Transverse colon (tissue), 4 donors: ENCODE measurements at regions not wholly inside any gene's neighbourhood (a gene's known extent, or its start where the extent isn't known, plus 50 kb on each side); places are given as distances from the start of the nearest gene placed in this dataset.

Experiments used
- POLR2A ChIP-seq: fragments of 450-650 bp; IDR thresholded peaks from one replicate; pipeline ENCODE4 v1.6.1; 2016; ENCODE audit warnings: antibody characterized with exemption, mild to moderate bottlenecking, moderate library complexity
- POLR2AphosphoS5 ChIP-seq, 3 donors: sonication (generic); formaldehyde crosslinking; IDR thresholded peaks; one replicate each; pipeline ENCODE4 v1.6.1; 2016; ENCODE audit warnings: antibody characterized with exemption in 3 of 3
- TF ChIP-seq, protein P1 (sequence below), 5 experiments: fragments of 200-600 bp in 3 of 5; fragments of 450-650 bp in 2 of 5; sonication (generic) in 3 of 5; IDR thresholded peaks; 1 replicate in 2 of 5; 2 replicates in 3 of 5; pipeline ENCODE4 v1.5.1; 2016 to 2017; ENCODE audit warnings: antibody characterized with exemption in 5 of 5, inconsistent platforms in 3 of 5, mild to moderate bottlenecking in 2 of 5, moderate library complexity in 1 of 5

DNA sequence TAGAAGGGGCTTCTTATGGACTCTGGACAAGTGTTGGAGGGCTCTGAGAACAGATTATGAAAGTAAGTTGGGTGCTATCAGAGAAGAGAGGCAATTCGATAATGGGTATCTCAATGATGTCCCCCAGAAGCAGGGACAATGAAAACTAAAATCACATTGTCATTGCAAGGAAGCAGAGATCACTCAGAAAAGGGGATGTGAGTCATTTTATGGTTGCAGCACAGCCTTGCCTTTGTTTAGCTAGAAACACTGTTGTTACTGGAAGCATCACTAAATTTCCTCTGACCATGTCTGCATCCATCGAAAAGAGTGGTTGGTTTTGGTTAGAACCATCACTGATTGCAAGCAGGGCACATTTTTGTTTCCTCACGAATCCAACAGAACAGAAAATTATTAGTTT, 246.8 kb upstream of the NWD2 start:
- TF ChIP-seq POLR2AphosphoS5 (IDR thresholded peaks at IDR 0.05) (no peak), POLR2A (no peak)
- TF ChIP-seq, protein P1, sequence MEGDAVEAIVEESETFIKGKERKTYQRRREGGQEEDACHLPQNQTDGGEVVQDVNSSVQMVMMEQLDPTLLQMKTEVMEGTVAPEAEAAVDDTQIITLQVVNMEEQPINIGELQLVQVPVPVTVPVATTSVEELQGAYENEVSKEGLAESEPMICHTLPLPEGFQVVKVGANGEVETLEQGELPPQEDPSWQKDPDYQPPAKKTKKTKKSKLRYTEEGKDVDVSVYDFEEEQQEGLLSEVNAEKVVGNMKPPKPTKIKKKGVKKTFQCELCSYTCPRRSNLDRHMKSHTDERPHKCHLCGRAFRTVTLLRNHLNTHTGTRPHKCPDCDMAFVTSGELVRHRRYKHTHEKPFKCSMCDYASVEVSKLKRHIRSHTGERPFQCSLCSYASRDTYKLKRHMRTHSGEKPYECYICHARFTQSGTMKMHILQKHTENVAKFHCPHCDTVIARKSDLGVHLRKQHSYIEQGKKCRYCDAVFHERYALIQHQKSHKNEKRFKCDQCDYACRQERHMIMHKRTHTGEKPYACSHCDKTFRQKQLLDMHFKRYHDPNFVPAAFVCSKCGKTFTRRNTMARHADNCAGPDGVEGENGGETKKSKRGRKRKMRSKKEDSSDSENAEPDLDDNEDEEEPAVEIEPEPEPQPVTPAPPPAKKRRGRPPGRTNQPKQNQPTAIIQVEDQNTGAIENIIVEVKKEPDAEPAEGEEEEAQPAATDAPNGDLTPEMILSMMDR (IDR thresholded peaks at IDR 0.05), result no peak
